Testis (tissue), 2 donors: ENCODE measurements at regions not wholly inside any gene's neighbourhood (a gene's known extent, or its start where the extent isn't known, plus 50 kb on each side); places are given as distances from the start of the nearest gene placed in this dataset.

Experiments
- DNase-seq: peaks from one replicate; pipeline ENCODE4 v3.0.0-alpha.2; 2019
- H3K27ac ChIP-seq, 2 donors: fragments of 200-600 bp; sonication (generic); one replicate each; pipeline ENCODE4 v1.5.1; 2019
- H3K27me3 ChIP-seq: fragments of 200-600 bp; sonication (generic); one replicate; pipeline ENCODE4 v1.5.1; 2019
- H3K36me3 ChIP-seq: fragments of 200-600 bp; sonication (generic); one replicate; pipeline ENCODE4 v1.5.1; 2017; ENCODE audit warnings: low read depth; ENCODE audit errors: missing control alignments
- H3K4me1 ChIP-seq: fragments of 200-600 bp; sonication (generic); one replicate; pipeline ENCODE4 v1.5.1; 2019
- H3K4me3 ChIP-seq, 2 donors: fragments of 200-600 bp; sonication (generic); one replicate each; pipeline ENCODE4 v1.5.1; 2017 to 2019
- H3K9me3 ChIP-seq: fragments of 200-600 bp; sonication (generic); one replicate; pipeline ENCODE4 v1.5.1; 2017
- POLR2A ChIP-seq: fragments of 450-650 bp; IDR thresholded peaks from one replicate; pipeline ENCODE4 v1.6.1; 2017; ENCODE audit warnings: antibody characterized with exemption, mild to moderate bottlenecking, moderate library complexity
- WGBS, 2 donors: methylation state at CpG; one replicate each; pipeline ENCODE4 v1.1.5; 2018; 5-methylcytosine and 5-hydroxymethylcytosine counted together
- intact Hi-C: fragments of 100-400 bp; cut with DNase I; formaldehyde crosslinking; loops from one replicate; pipeline ENCODE4 v1.15.1; 2023; ENCODE audit warnings: low total_unique reads
- TF ChIP-seq, protein P1 (sequence below), 3 experiments: fragments of 450-650 bp in 2 of 3; fragments of 200-600 bp in 1 of 3; sonication (generic) in 1 of 3; IDR thresholded peaks; one replicate each; pipeline ENCODE4 v1.5.1; 2016 to 2019; ENCODE audit warnings: antibody characterized with exemption in 3 of 3, mild to moderate bottlenecking in 2 of 3, moderate library complexity in 1 of 3

GRCh38 chr13:111948281-111948680 is 118.7 kb upstream of the SOX1 start:
- 88 to 92% methylated on average over 11 of the region's 11 CpGs for WGBS, 2 donors
- Histone ChIP-seq H3K4me1 (no peaks in the 10 kb centered on the region), H3K27ac (no peak overlapping the region), H3K4me3 (no peak overlapping the region), H3K36me3 (no peaks in the 10 kb centered on the region), H3K9me3 (no peaks in the 10 kb centered on the region), H3K27me3 (no peaks in the 10 kb centered on the region)
- TF ChIP-seq POLR2A, result no peak
- TF ChIP-seq, protein P1, sequence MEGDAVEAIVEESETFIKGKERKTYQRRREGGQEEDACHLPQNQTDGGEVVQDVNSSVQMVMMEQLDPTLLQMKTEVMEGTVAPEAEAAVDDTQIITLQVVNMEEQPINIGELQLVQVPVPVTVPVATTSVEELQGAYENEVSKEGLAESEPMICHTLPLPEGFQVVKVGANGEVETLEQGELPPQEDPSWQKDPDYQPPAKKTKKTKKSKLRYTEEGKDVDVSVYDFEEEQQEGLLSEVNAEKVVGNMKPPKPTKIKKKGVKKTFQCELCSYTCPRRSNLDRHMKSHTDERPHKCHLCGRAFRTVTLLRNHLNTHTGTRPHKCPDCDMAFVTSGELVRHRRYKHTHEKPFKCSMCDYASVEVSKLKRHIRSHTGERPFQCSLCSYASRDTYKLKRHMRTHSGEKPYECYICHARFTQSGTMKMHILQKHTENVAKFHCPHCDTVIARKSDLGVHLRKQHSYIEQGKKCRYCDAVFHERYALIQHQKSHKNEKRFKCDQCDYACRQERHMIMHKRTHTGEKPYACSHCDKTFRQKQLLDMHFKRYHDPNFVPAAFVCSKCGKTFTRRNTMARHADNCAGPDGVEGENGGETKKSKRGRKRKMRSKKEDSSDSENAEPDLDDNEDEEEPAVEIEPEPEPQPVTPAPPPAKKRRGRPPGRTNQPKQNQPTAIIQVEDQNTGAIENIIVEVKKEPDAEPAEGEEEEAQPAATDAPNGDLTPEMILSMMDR (IDR thresholded peaks at IDR 0.05), result no peak
- intact Hi-C loops, result no loop called here
- DNase-seq, result no peak

DNA sequence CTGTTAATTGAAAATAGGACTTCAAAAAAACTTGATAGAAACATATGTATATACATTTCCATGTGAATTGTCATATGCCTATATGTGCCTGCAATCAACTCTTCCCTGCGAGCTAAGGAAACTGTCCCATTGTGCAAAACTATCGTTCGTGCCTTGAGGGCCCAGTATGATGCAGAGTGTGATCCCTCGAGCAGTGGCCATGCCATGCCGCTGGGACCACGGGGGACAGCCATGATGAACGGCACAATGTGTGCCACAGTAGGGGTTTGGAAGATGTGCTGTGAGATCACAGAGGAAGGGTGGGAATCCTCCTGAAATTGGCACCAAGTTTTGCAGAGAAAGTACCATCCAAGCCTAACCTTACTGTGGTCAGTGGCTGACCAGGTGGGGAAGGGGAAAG is 118.1 kb upstream of the SOX1 start:
- no peaks in the 10 kb centered on the region for H3K4me1 ChIP-seq
- intact Hi-C loops, result no loop called here
- no peaks in the 10 kb centered on the region for H3K9me3 ChIP-seq
- TF ChIP-seq POLR2A, result no peak
- TF ChIP-seq, protein P1 (IDR thresholded peaks at IDR 0.05), result no peak
- H3K36me3 ChIP-seq, result no peaks in the 10 kb centered on the region
- no peak for DNase-seq
- no peaks in the 10 kb centered on the region for H3K27me3 ChIP-seq
- 93% methylated on average over 7 of the region's 7 CpGs for WGBS, 2 donors
- no peak overlapping the region for H3K4me3 ChIP-seq
- no peak overlapping the region for H3K27ac ChIP-seq

GRCh38 chr13:111949311-111949710 is 117.6 kb upstream of the SOX1 start:
- WGBS, 2 donors, result 95 to 96% methylated on average over 5 of the region's 5 CpGs
- Histone ChIP-seq H3K36me3 (no peaks in the 10 kb centered on the region), H3K27ac (no peak overlapping the region), H3K4me3 (no peak overlapping the region), H3K4me1 (no peaks in the 10 kb centered on the region), H3K9me3 (no peaks in the 10 kb centered on the region), H3K27me3 (no peaks in the 10 kb centered on the region)
- intact Hi-C loops, result no loop called here
- no peak for DNase-seq
- TF ChIP-seq POLR2A, result no peak
- TF ChIP-seq, protein P1 (IDR thresholded peaks at IDR 0.05), result no peak

DNA sequence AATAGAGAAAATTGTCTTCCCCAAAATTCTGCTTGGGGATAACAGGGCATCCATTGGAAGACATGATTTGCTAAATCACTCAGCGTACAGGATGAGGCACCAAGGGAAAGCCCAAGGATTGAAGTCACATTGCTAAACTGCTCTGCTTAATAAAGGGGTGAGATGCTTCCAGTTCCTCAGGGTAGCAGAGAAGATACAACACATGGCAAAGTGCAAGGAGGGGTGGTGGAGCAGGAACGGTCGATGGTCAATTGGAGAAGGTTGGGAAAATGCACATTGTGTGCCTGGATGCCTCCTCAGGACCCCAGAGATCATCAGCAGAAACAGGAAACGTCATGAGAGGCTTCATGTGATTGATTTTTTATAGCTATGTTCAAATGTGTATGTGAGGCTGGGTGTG is 116.3 kb upstream of the SOX1 start:
- no peak overlapping the region for H3K27ac ChIP-seq
- no peaks in the 10 kb centered on the region for H3K4me1 ChIP-seq
- no peaks in the 10 kb centered on the region for H3K9me3 ChIP-seq
- H3K36me3 ChIP-seq, result no peaks in the 10 kb centered on the region
- 74 to 78% methylated on average over 4 of the region's 4 CpGs for WGBS, 2 donors
- intact Hi-C loops, result no loop called here
- H3K27me3 ChIP-seq, result no peaks in the 10 kb centered on the region
- no peak for DNase-seq
- TF ChIP-seq, protein P1 (IDR thresholded peaks at IDR 0.05), result no peak
- TF ChIP-seq POLR2A, result no peak
- H3K4me3 ChIP-seq, result no peak overlapping the region

DNA sequence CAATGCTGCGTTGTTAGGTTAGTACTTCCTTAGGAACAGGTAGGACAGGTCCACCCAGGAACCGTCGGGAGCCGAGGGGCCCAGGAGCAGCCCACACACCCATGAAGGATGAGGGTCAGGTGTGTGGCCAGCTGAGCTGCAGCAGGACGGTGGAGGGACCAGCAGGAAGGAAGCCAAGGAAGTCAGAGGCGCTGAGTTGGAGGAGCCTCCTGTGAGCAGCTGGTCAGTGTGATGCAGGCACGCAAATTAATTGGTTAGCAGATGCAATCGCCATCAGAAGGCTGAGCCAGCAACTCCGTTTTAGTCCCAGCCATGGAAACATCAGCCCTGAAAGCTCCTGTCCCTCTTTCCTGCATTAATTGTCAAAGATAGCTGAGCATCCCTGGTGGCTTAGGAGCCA is 114.9 kb upstream of the SOX1 start:
- Histone ChIP-seq H3K4me3 (no peak overlapping the region), H3K27me3 (no peaks in the 10 kb centered on the region), H3K4me1 (no peaks in the 10 kb centered on the region), H3K27ac (no peak overlapping the region), H3K9me3 (no peaks in the 10 kb centered on the region), H3K36me3 (no peaks in the 10 kb centered on the region)
- DNase-seq, result no peak
- intact Hi-C loops, result no loop called here
- WGBS, 2 donors, result 75 to 76% methylated on average over 9 of the region's 9 CpGs
- TF ChIP-seq, protein P1 (IDR thresholded peaks at IDR 0.05), result no peak
- no peak for TF ChIP-seq POLR2A
